ENCODE measurements at regions not wholly inside any gene's neighbourhood (a gene's known extent, or its start where the extent isn't known, plus 50 kb on each side); places are given as distances from the start of the nearest gene placed in this dataset.

DNA sequence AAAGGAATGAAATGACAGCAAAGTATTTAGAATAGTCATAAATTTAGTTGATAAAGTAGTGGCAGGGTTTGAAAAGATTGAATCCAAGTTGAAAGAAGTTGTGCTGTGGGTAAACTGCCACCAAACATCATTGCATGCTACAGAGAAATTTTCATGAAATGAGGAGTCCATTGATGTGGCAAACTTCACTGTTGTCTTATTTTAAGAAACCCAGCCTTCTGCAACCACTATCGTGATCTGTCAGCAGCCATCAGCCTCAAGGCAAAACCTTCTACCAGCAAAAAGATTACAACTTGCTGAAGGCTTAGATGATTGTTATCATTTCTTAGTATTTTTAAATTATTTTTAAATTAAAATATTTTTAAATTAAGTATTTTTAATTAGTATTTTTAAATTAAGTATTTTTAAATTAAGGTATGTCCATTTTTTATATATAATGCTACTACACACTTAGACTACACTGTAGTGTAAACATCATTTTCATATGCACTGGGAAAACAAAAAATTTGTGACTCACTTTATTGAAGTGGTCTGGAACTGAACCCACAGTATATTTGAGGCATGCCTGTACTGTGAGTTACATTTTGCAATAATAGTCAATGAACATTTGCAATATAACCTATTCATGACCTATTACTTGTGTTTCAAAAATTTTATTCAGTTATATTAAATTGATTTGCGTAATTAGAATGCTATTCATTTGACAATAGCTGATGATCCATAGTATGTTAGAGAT is 67.2 kb upstream of the SYT1 start:
- Mint-ChIP-seq H3K27me3 (ENCODE audit: insufficient read depth) (no peaks in the 10 kb centered on the region), H3K36me3 (ENCODE audit: low read depth) (no peaks in the 10 kb centered on the region), H3K27ac (no peak overlapping the region), H3K9me3 (peaks cover 11% of the 10 kb centered on the region), H3K4me1 (no peaks in the 10 kb centered on the region), H3K4me3 (no peak overlapping the region)
- Histone ChIP-seq H3K4me1 (ENCODE audit: control insufficient read depth, insufficient read depth, low read length) (no peaks in the 10 kb centered on the region), H3K27ac (ENCODE audit: low read depth, low read length) (no peak overlapping the region), H3K4me3 (ENCODE audit: low read length) (no peak overlapping the region), H3K36me3 (ENCODE audit: control insufficient read depth, insufficient read depth, low read length) (no peaks in the 10 kb centered on the region), H3K9ac (ENCODE audit: extremely low read depth, low read length, poor library complexity, severe bottlenecking) (no peak overlapping the region), H3K9me3 (ENCODE audit: control insufficient read depth, low read length) (peaks cover 9% of the 10 kb centered on the region), H3K27me3 (ENCODE audit: control insufficient read depth, insufficient read depth, low read length, poor library complexity, severe bottlenecking) (no peaks in the 10 kb centered on the region)
- no peak for DNase-seq
- TF ChIP-seq CTCF (conservative IDR thresholded peaks at IDR 0.05): no peak
- 93% methylated on average over 2 of the region's 2 CpGs; no CpG with 5 or more reads in 1 of the 2 experiments for WGBS, 2 experiments (ENCODE audit: insufficient coverage in 1 of 2, insufficient read length in 1 of 2)

GRCh38 chr12:78799649-78800048 is 64.9 kb upstream of the SYT1 start:
- peaks cover 9% of the 10 kb centered on the region for H3K9me3 ChIP-seq (ENCODE audit: control insufficient read depth, low read length)
- Mint-ChIP-seq H3K4me3 (no peak overlapping the region), H3K36me3 (ENCODE audit: low read depth) (no peaks in the 10 kb centered on the region), H3K27ac (no peak overlapping the region), H3K27me3 (ENCODE audit: insufficient read depth) (no peaks in the 10 kb centered on the region), H3K9me3 (peaks cover 11% of the 10 kb centered on the region), H3K4me1 (no peaks in the 10 kb centered on the region)
- H3K4me1 ChIP-seq (ENCODE audit: control insufficient read depth, insufficient read depth, low read length): no peaks in the 10 kb centered on the region
- WGBS, 2 experiments (ENCODE audit: insufficient coverage in 1 of 2, insufficient read length in 1 of 2): 88% methylated on average over 1 of the region's 1 CpG; no CpG with 5 or more reads in 1 of the 2 experiments
- H3K4me3 ChIP-seq (ENCODE audit: low read length): no peak overlapping the region
- H3K27ac ChIP-seq (ENCODE audit: low read depth, low read length): no peak overlapping the region
- H3K9ac ChIP-seq (ENCODE audit: extremely low read depth, low read length, poor library complexity, severe bottlenecking): no peak overlapping the region
- H3K27me3 ChIP-seq (ENCODE audit: control insufficient read depth, insufficient read depth, low read length, poor library complexity, severe bottlenecking): no peaks in the 10 kb centered on the region
- no peak for TF ChIP-seq CTCF (conservative IDR thresholded peaks at IDR 0.05)
- no peaks in the 10 kb centered on the region for H3K36me3 ChIP-seq (ENCODE audit: control insufficient read depth, insufficient read depth, low read length)
- DNase-seq: no peak

- no peak for TF ChIP-seq CTCF (conservative IDR thresholded peaks at IDR 0.05)
- H3K27ac ChIP-seq (ENCODE audit: low read depth, low read length): no peak overlapping the region
- Mint-ChIP-seq H3K4me1 (no peaks in the 10 kb centered on the region), H3K36me3 (ENCODE audit: low read depth) (no peaks in the 10 kb centered on the region), H3K4me3 (no peak overlapping the region), H3K27me3 (ENCODE audit: insufficient read depth) (no peaks in the 10 kb centered on the region), H3K27ac (no peak overlapping the region), H3K9me3 (no peaks in the 10 kb centered on the region)
- no peaks in the 10 kb centered on the region for H3K9me3 ChIP-seq (ENCODE audit: control insufficient read depth, low read length)
- 89 to 100% methylated on average over 1 to 2 of the region's 3 CpGs for WGBS, 2 experiments (ENCODE audit: insufficient coverage in 1 of 2, insufficient read length in 1 of 2)
- no peaks in the 10 kb centered on the region for H3K27me3 ChIP-seq (ENCODE audit: control insufficient read depth, insufficient read depth, low read length, poor library complexity, severe bottlenecking)
- no peak overlapping the region for H3K4me3 ChIP-seq (ENCODE audit: low read length)
- H3K36me3 ChIP-seq (ENCODE audit: control insufficient read depth, insufficient read depth, low read length): no peaks in the 10 kb centered on the region
- DNase-seq: no peak
- no peak overlapping the region for H3K9ac ChIP-seq (ENCODE audit: extremely low read depth, low read length, poor library complexity, severe bottlenecking)
- no peaks in the 10 kb centered on the region for H3K4me1 ChIP-seq (ENCODE audit: control insufficient read depth, insufficient read depth, low read length)
Observed at GRCh38 chr12:78802593-78802992, 62.0 kb upstream of the SYT1 start.
